ENCODE measurements at regions not wholly inside any gene's neighbourhood (a gene's known extent, or its start where the extent isn't known, plus 50 kb on each side); places are given as distances from the start of the nearest gene placed in this dataset.

DNA sequence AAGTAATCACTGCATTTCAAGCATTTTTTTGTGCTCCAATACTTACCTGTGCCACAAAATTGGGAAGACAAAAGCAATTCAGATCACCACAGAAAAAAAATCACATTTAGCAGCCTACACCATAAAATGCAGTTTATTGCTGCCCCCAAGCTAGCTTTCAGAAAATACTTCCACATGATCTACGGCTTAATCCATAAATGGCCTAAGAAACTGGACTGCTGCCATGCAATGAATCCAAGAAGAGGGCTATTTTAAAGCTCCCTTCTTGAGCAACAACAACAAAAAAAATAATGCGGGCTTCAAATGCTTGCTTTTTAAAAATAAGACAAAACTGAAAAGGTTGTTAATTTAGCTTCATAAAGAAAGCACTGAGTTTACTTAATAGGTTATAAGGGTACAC, 272.3 kb downstream of the RAD51AP2 start:
- TF ChIP-seq, protein P1, sequence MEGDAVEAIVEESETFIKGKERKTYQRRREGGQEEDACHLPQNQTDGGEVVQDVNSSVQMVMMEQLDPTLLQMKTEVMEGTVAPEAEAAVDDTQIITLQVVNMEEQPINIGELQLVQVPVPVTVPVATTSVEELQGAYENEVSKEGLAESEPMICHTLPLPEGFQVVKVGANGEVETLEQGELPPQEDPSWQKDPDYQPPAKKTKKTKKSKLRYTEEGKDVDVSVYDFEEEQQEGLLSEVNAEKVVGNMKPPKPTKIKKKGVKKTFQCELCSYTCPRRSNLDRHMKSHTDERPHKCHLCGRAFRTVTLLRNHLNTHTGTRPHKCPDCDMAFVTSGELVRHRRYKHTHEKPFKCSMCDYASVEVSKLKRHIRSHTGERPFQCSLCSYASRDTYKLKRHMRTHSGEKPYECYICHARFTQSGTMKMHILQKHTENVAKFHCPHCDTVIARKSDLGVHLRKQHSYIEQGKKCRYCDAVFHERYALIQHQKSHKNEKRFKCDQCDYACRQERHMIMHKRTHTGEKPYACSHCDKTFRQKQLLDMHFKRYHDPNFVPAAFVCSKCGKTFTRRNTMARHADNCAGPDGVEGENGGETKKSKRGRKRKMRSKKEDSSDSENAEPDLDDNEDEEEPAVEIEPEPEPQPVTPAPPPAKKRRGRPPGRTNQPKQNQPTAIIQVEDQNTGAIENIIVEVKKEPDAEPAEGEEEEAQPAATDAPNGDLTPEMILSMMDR (IDR thresholded peaks at IDR 0.05) = no peak
- TF ChIP-seq POLR2AphosphoS5 (IDR thresholded peaks at IDR 0.05; ENCODE audit: low read depth, low read length) = no peak

Data from Panc1 (cell line).